Tibial artery (tissue), 4 donors: ENCODE measurements at regions not wholly inside any gene's neighbourhood (a gene's known extent, or its start where the extent isn't known, plus 50 kb on each side); places are given as distances from the start of the nearest gene placed in this dataset.

ENCODE experiments used
- DNase-seq, 2 donors: peaks; one replicate each; pipeline ENCODE4 v3.0.0-alpha.2; 2019
- H3K27ac ChIP-seq, 2 donors: fragments of 200-600 bp; sonication (generic) in 1 of 2; 1 replicate in 1 of 2; 2 replicates in 1 of 2; pipeline ENCODE4 v1.5.1; 2018 to 2019; ENCODE audit warnings: mild to moderate bottlenecking in 1 of 2
- H3K27me3 ChIP-seq, 2 donors: fragments of 200-600 bp; sonication (generic) in 1 of 2; one replicate each; pipeline versions ENCODE4 v1.5.1 to v1.6.0; 2016 to 2019
- H3K36me3 ChIP-seq, 3 donors: fragments of 200-600 bp; sonication (generic) in 2 of 3; one replicate each; pipeline ENCODE4 v1.5.1; 2016 to 2019; ENCODE audit warnings: mild to moderate bottlenecking in 2 of 3
- H3K4me1 ChIP-seq, 4 donors: fragments of 200-600 bp; sonication (generic) in 2 of 4; 1 replicate in 3 of 4; 2 replicates in 1 of 4; pipeline ENCODE4 v1.5.1; 2016 to 2019
- H3K4me3 ChIP-seq, 2 donors: fragments of 200-600 bp; sonication (generic) in 1 of 2; 1 replicate in 1 of 2; 2 replicates in 1 of 2; pipeline ENCODE4 v1.5.1; 2018 to 2019; ENCODE audit warnings: mild to moderate bottlenecking in 2 of 2
- H3K9me3 ChIP-seq, 3 donors: fragments of 200-600 bp; sonication (generic) in 1 of 3; one replicate each; pipeline ENCODE4 v1.5.1; 2016 to 2019
- CTCF ChIP-seq, 2 experiments: fragments of 200-600 bp in 1 of 2; fragments of 450-650 bp in 1 of 2; IDR thresholded peaks; one replicate each; pipeline ENCODE4 v1.5.1; 2017 to 2019; ENCODE audit warnings: antibody characterized with exemption in 2 of 2, mild to moderate bottlenecking in 1 of 2, moderate library complexity in 1 of 2
- intact Hi-C: fragments of 100-400 bp; cut with DNase I; formaldehyde crosslinking; loops from one replicate; pipeline ENCODE4 v1.15.0; 2023; ENCODE audit warnings: low total_unique reads

GRCh38 chr1:244214009-244214967 is 163.2 kb downstream of the ZBTB18 start:
- Histone ChIP-seq H3K9me3 (no peaks in the 10 kb centered on the region), H3K4me1 (peaks cover 0 to 17% (median 6%) of the 10 kb centered on the region in 4 donors), H3K27ac (no peak overlapping the region), H3K27me3 (no peaks in the 10 kb centered on the region), H3K36me3 (no peaks in the 10 kb centered on the region), H3K4me3 (no peak overlapping the region)
- TF ChIP-seq CTCF (IDR thresholded peaks at IDR 0.05), result no peak
- no peak for DNase-seq
- intact Hi-C loops, result no loop called here

GRCh38 chr1:244216836-244217235 is 165.8 kb downstream of the ZBTB18 start:
- no peak for TF ChIP-seq CTCF (IDR thresholded peaks at IDR 0.05)
- no peaks in the 10 kb centered on the region for H3K9me3 ChIP-seq
- intact Hi-C loops, result no loop called here
- H3K36me3 ChIP-seq, result no peaks in the 10 kb centered on the region
- peaks cover 0 to 4% of the 10 kb centered on the region in 2 donors for H3K27me3 ChIP-seq
- no peak overlapping the region for H3K4me3 ChIP-seq
- peaks cover 0 to 9% (median 3%) of the 10 kb centered on the region in 4 donors for H3K4me1 ChIP-seq
- H3K27ac ChIP-seq, result no peak overlapping the region
- DNase-seq, result no peak

- Histone ChIP-seq H3K27ac (no peak overlapping the region), H3K36me3 (no peaks in the 10 kb centered on the region), H3K4me1 (peaks cover 0 to 2% (median under 1%) of the 10 kb centered on the region in 4 donors), H3K4me3 (no peak overlapping the region), H3K9me3 (no peaks in the 10 kb centered on the region), H3K27me3 (peaks cover 0 to 4% of the 10 kb centered on the region in 2 donors)
- DNase-seq, result no peak
- intact Hi-C loops, result no loop called here
- no peak for TF ChIP-seq CTCF (IDR thresholded peaks at IDR 0.05)
Observed at GRCh38 chr1:244217711-244218110, 166.6 kb downstream of the ZBTB18 start.

GRCh38 chr1:244218220-244218619 is 167.1 kb downstream of the ZBTB18 start:
- Histone ChIP-seq H3K9me3 (no peaks in the 10 kb centered on the region), H3K27me3 (peaks cover 0 to 4% of the 10 kb centered on the region in 2 donors), H3K27ac (no peak overlapping the region), H3K4me3 (no peak overlapping the region), H3K36me3 (no peaks in the 10 kb centered on the region), H3K4me1 (no peaks in the 10 kb centered on the region)
- DNase-seq, result no peak
- intact Hi-C loops, result no loop called here
- TF ChIP-seq CTCF (IDR thresholded peaks at IDR 0.05), result no peak

GRCh38 chr1:244219149-244219548 is 168.1 kb downstream of the ZBTB18 start:
- H3K4me1 ChIP-seq, result no peaks in the 10 kb centered on the region
- no peak for TF ChIP-seq CTCF (IDR thresholded peaks at IDR 0.05)
- no peaks in the 10 kb centered on the region for H3K36me3 ChIP-seq
- no peak for DNase-seq
- H3K4me3 ChIP-seq, result no peak overlapping the region
- intact Hi-C loops, result no loop called here
- H3K27ac ChIP-seq, result no peak overlapping the region
- no peaks in the 10 kb centered on the region for H3K9me3 ChIP-seq
- peaks cover 0 to 4% of the 10 kb centered on the region in 2 donors for H3K27me3 ChIP-seq
